GM19467 (cell line): ENCODE measurements at regions not wholly inside any gene's neighbourhood (a gene's known extent, or its start where the extent isn't known, plus 50 kb on each side); places are given as distances from the start of the nearest gene placed in this dataset.
"Not testable (repeated sequence)": the region's sequence is repeated elsewhere in the genome, so short reads cannot be mapped to it uniquely, and the experiment has no call there.

Experiments
- ATAC-seq: cut with Tn5 transposase; IDR thresholded peaks from one replicate; pipeline ENCODE4 v1.9.1; 2021; ENCODE audit warnings: mild to moderate bottlenecking, moderate library complexity; ENCODE audit not compliant: unreplicated experiment

DNA sequence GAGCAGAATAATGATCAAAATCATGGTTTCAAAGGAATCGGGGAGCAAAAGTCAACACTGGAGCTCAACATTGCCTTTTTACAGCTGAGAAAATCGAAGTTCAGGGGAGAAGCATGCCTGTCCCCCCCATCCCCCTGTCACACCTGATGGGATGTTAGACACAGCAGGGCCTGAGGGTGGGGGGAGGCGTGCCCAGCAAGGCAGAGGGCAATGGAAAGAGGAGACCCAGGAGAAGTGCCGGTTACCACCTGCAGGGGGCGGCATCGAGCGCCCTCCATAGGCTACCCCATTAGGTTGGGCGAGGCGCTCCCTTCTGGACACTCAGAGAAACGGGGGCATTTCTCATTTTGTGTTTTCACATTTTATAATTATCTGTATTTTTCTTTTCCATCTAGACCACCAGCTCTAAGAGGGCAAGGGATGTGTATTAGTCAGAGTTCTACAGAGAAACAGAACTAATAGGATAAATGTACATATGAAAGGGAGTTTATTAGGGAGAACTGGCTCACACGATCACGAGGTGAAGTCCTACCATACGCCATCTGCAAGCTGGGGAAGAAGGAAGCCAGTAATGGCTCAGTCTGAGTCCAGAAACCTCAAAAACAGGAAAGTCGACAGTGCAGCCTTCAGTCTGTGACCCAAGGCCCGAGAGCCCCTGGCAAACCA, 271.3 kb downstream of the LRATD1 start:
- ATAC-seq: peak; percentile 100

DNA sequence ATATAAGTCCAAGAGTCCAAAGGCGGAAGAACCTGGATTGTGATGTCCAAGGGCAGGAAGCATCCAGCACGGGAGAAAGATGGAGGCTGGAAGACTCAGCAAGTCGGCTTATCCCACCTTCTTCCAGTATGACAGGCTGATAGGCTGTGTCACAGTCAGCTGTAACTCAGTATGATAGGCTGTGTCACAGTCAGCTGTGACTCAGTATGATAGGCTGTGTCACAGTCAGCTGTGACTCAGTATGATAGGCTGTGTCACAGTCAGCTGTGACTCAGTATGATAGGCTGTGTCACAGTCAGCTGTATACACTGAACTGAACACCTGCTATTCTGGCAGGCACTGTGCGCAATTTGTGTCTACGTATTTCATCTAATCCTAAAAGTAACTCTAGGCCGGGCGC, 271.9 kb downstream of the LRATD1 start:
- not testable (repeated sequence) for ATAC-seq

DNA sequence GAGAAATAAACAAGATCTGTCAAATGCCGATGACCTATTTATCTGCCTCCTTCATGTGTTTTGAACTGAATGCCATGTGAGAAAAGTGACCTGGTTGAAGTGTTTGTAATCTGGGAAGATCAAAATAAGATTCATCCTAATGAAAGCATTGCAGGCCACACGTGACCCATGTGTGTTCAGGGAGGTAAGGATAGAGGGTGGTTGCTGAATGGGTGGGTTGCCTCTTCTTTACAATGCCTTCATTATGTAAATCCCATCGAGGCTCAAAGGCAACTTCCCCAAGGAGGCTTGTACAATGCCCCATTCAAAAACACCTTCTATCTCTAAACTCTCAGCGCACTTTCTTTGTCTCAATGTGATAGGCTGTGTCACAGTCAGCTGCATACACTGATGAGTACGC, 273.1 kb downstream of the LRATD1 start:
- ATAC-seq: no peak

DNA sequence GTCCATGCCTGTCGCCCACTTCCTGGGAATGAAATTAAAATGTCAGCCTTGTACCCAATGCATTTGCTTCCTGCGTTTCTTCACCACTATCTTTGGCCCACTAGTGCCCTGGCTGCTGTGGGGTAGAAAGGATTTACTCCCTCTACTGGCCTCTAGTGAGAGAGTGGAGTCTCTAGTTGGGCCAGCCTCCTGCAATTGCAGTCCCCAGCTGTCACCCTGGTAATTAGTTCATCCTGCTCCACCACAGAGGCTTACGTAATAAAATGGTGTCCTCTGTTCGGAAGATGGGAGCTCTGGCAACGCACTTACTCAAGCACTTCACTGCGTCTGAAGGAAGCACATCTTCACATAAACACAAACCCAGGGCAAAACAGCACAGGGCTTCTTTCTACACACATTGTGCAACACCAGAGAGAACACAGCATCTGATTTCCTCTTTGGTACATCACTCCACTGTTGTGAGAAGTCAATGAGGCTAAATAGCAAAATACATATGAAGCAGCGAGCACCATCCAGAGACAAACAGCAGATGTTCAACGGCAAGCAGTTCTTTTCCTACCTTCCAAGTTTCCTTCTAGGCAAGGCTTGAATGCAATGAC, 274.6 kb downstream of the LRATD1 start:
- no peak for ATAC-seq

DNA sequence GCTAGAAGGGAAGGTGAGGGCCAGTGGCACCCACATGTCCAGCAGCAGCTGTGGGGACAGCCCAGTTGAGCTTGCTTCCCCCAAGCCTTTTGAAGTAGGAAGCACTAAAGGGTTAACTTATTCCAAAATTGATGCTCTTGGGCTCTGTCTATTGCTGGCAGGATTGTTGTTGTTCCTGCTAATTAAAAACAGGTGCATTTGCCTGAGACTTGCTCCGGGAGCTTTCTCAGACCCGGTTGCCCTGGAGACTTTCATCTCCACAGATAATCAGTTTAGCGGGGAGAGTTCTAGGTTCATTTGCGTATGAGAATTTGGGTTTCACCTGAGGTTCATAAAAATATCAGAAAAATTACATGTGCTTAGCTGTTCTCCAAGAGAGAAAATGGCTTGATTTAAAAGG, 277.3 kb downstream of the LRATD1 start:
- no peak for ATAC-seq

DNA sequence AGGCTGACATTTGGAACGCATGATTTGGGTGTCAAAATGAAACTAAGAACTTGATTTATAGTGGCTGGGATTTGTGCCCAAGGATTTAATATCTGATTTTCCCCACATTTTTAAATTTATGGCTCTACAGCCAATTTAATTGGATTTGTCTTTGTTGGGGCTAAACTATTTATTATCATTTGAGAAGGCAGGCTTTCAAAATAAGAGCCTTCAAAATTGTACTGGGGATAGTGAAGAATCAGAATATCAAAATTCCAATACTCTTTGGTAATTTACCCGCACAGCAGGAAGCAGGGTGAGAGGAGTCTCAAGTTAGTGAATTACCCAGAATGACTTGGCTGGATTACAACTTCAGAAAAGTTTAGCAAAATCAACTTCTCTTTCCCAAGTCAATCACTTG, 278.1 kb downstream of the LRATD1 start:
- no peak for ATAC-seq

DNA sequence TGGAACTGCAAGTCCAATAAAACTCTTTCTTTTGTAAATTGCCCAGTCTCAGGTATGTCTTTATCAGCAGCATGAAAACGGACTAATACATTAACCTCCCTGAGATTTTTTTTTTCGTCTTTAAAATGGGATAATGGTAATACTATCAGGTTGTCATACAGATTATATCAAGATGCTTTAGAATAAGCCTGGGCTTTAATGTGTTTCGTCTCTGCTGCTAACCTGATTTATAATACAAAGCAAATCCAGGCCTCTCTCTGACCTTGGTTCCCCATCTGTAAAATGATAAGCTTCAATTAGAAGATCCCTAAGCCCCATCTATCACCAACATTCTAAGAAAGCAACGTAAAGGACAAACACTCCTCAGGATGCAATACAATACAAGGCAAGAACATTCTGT, 283.5 kb downstream of the LRATD1 start:
- ATAC-seq: no peak

DNA sequence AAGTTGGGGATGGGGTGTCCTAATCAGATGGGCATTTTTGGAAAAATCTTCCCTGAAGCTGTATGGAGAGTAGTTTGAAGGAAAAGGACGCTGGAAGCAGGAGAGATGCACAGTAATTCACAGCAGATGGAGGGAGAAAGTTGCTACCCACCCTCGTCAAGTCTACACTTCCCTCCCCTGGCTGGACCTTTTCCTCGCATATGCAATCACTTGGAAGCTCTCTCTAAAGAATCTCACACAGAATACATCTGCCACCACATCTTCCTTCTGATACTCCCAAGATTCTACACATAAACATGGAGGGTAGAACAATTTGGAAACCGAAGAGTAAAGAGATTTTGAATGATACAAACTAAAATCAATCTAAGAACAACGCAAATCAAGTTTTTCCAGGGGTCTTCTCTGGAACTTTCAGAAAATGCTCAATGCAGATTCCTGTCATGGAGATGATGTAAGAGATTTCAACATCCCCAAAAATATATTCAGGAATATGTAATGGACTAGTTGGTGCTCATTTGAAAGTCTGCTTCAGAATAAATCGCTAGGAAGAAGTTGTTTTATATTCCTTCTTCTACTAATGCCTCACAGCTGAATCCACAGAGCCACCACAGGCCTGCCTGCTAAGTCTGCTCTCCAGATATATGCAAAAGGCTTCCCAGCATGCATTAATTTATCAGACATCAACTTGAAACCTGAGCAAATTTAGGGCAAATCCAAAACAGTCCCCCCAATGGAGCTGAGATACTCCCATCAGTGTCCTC, 291.5 kb downstream of the LRATD1 start:
- ATAC-seq: no peak

DNA sequence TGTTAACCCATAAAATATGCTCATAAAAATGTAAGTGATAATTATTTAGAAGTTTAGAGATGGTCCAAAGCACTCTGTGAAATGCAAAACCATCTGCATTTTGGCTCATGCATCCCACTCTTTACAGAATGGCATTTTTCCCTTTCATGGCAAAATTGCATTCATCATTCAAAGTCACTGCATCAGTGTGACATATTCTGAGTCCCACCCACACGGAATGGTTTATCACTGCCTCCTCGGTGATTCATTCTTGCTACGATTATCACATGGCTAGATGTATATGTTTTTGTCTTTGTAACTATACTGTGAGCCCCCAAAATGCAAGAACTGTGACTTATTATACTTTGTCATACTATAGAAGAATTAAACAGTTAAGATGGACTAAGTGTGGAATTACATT, 293.0 kb downstream of the LRATD1 start:
- no peak for ATAC-seq

DNA sequence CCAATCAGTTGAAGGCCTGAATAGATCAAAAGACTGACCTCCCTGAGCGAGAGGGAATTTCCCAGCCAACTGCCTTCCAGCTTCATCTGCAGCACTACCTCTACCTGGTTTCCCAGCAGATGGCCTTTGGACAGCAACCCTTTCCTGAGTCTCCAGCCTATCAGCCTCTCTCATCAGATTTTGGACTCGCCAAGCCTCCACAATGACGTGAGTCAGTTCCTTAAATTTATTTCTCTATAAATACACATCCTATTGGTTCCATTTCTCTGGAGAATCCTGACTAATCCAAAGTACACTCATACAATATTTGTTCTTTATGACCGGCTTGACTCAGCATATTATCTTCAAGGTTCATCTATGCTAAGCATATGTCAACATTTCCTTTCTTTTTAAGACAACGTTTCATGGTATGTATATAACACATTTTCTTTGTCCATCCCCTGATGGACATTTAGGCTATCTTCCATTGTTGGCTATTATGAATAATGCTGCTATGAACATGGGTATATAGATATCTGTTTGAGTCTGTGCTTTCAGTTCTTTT, 294.6 kb downstream of the LRATD1 start:
- ATAC-seq: no peak

DNA sequence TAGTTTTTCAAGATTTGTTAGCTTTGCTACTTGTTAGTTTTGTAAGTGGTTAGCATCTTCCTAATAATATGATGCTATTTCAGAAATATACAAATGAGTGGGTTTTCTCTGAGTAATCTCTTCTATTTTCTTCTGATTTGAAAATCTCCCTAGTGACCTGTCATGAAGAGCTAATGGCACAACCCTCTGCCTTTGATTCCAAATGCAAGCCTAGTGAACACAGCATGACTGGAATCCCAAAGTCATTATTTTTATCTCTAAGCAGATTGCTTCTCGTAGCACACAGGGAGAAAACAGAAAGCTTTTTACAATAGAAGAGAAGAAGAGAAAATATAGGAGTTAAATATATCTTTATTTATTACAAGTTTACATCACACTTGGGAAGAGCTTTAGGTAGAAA, 295.5 kb downstream of the LRATD1 start:
- ATAC-seq: no peak

DNA sequence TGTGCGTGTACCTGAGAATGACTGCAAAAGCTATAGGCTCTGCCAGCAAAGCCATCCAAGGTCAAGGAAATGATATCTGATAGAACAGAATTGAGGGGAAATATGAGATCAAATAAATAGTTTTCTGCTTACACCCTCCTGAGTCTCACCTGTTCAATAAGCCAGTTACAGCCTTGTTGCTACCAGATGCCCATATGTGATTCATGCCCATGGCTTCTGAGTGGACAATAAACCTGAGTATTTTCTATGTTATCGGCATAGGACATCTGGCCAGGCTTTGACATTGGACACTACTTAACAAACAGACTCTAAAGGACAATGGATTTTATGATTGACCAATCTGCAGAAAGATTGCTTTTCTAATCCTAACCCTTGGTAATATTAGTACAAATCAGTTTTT, 297.9 kb downstream of the LRATD1 start:
- ATAC-seq: no peak

DNA sequence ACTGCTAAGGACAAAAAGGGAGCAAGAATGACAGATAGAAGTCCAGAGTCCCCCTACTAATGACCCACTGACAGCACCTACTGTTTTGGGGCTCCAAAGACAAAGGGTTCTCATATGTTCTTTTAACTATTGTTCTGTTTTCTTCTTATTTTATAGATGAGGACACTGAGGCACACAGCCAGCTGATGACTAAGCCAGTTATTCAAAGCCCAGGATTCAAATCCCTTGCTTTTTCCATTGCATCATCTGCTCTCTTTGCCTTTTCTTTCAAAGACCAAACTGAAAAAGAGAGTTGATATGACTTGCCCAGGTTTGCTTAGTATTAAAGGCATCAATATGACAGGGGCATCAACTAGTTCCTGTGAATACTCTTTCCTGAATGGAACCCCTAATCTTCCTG, 299.8 kb downstream of the LRATD1 start:
- no peak for ATAC-seq

DNA sequence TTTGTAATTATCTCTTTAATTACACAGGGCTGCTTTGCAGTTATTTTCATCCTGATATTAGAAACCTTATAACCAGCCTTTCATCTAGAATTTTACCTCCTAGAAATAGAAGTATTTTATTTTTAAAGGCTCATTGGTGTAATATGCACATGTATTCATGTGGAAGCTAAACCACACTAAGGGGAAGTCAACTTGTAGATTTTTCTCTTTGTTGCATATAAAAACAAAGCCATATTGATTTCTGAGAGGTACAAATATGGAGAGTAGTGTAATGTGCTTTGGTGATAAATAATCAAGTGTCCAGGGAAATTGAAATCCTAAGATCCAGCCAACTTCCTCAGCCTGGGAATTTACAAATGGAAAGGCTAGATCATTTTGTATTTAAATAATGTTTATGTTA, 301.2 kb downstream of the LRATD1 start:
- no peak for ATAC-seq

DNA sequence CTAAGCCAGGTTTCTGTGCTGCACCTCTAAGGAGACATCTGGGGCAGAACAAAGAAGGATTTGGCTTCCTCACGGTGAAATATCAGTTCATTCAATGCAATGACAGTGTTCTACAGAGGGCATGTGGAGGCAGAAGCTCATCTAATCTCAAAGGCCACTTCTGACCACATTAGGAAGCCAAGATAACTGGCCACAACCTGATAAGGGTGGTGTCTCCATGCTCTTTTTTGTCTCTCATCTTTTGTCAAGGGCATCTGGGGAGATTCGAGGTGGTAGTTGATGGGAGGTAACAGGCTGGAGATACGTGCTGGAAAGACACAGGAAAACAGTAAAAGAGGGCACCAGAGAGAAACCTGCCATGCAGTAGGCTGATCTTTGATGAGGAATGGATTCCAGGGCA, 303.9 kb downstream of the LRATD1 start:
- ATAC-seq: no peak

DNA sequence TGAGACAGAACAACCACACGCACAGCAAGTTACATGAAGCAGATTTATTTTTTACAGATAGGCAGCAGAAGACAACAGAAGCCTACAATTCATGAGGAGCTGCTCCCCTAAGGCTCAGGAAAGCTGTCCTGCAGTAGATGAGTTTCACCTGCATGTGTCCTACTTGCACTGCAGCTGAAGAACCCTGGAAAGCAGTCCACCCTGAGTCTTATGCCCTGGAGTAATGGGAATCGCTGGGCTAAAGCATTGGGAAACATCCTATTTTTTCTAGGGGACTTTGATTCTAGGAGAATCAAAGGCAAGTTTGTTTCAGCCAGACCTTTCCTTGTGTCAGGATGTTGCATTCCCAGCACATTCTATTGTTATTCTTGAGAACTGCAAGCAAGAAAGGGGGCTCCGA, 304.8 kb downstream of the LRATD1 start:
- ATAC-seq: no peak

DNA sequence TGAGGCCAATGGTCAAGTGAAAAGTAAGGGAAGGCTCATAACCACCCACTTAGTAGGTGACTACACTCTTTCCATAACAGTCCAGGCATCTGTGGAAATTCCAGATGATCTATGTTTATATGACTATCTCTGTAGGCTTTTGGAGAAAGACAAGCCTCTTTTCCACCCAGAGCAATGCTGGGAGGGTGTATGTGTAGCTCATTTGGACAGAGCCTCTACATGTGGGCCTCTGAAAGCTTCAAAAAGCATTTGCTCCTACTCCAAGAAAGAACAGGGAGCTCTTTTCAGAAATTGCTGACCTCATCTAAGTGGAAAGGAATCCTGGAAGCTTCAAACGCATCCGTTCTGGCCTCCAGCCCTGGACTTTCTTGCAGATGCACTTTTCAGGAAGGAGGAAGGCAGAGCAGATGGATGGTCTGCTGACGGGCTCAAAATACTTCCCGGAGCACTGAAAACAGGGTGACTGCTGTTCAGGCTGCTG, 308.7 kb downstream of the LRATD1 start:
- no peak for ATAC-seq

DNA sequence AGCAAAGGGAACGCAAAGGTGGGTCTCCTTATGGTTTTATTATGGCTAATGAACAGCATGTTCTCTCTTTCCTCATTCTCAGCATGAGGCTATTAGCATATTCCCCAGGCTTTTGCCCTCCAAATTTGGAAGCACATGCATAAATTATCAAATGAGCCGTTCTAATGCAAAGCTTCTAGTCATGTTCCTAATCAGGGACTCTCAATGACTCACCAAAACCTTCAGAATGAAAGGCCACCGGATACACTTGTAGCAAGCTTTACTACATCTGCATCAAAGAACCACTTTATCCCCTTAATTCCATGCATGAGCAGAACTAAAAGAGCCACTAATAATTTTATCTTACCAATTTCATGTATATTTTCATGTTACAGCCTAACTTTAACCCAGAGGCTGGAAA, 310.5 kb downstream of the LRATD1 start:
- no peak for ATAC-seq

DNA sequence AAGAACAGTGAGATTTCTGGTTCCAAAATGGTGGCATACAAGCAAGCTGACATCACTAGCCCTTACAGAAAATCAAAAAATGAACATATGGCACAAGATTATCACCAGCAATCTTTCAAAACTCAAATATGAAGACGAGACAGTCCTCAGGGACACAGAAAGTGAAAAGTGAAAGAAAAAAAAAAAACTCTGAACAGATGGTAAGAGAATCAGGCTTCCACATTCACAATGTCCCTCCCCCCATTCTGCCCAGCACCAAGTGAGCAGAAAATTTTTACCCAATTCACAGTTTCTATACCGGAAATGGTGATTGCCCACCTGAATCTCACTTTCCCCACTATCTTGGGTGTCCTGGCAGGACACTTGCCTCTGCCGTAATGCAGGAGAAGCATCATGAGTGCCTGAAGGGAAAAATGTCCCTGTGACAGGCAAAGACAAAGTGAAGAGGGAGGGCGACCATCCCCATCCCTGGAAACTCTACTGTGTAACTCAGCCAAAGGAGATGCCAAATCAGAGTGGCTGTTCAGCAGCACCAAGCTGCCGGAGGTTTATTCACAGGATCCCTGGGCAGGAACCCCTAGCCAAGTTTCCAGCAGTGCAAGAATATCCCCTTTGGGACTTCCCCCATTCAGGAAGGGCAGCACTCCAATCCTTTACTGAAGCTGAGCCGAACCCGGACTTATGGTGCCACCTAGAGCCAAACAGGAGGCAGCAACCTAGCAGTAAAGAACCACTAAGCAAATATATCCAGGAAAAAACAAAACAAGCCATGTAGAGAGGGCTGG, 312.2 kb downstream of the LRATD1 start:
- ATAC-seq: peak; percentile 71

DNA sequence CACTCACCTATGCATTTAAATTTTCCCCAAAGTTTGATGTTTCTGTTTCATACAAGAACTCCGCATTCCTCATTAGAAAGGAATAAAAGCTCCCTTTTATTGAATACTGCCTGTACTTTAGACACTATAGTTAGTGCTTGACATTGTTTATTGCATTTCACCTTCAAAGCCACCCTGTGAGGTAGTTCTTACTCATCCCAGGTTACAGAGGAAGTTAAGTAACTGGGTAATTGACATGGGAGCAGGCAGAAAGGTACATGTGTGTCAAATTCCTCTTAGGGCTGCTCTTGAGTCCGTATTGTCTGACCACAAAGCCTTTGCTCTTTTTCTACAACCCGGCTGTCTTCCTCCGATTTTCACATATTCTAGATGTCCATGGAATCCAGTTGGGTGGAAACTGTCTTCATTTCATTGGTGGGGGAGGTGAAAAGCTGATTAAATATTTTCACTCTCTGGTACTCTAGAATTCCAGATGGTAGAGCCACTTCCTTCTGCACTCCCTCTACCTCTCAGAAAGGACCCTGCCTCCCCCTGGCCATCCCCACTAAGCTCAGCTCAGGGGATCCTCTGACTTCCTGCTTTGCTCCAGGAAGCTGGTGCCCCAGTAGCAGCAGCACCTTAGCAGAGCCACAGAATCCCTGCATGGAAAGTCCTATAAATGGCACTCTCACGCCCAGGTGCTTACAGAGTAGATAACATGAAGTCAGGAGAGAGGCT, 319.2 kb downstream of the LRATD1 start:
- no peak for ATAC-seq
